ENCODE measurements at regions not wholly inside any gene's neighbourhood (a gene's known extent, or its start where the extent isn't known, plus 50 kb on each side); places are given as distances from the start of the nearest gene placed in this dataset.

- no peak for TF ChIP-seq CTCF (IDR thresholded peaks at IDR 0.05)
- TF ChIP-seq EZH2 (IDR thresholded peaks at IDR 0.05; ENCODE audit: borderline replicate concordance, insufficient read depth, low read depth, low read length, poor library complexity, severe bottlenecking) = no peak
Measured at GRCh38 chr10:78139341-78139740, 105.7 kb downstream of the RPS24 start.
